WTC11 (cell line): ENCODE measurements at regions not wholly inside any gene's neighbourhood (a gene's known extent, or its start where the extent isn't known, plus 50 kb on each side); places are given as distances from the start of the nearest gene placed in this dataset.

Source experiments
- ATAC-seq: fragments of 200-7000 bp; cut with Tn5 transposase; 2 replicates; pipeline ENCODE4 v1.10.0; 2021; ENCODE audit warnings: mild to moderate bottlenecking, moderate library complexity
- CTCF ChIA-PET: fragments of 300-600 bp; sonication (Branson Sonifier 250); formaldehyde crosslinking; loops from one replicate; lab custom pipeline; 2021; ENCODE audit warnings: antibody characterized with exemption; lab: Charles Lee
- POLR2A ChIA-PET: fragments of 350-600 bp; sonication (Branson Sonifier 250); formaldehyde crosslinking; loops from one replicate; lab custom pipeline; 2021; ENCODE audit warnings: antibody characterized with exemption; lab: Charles Lee
- DNase-seq: peaks from one replicate; pipeline ENCODE4 v3.0.0; 2021; ENCODE audit warnings: low spot score
- H3K27ac Mint-ChIP-seq: 2 replicates; pipeline ENCODE4 v1.8.0; 2021; ENCODE audit warnings: mixed read lengths
- H3K27me3 Mint-ChIP-seq: 2 replicates; pipeline ENCODE4 v1.8.0; 2021; ENCODE audit warnings: low read depth, mild to moderate bottlenecking, moderate library complexity, mixed read lengths
- H3K36me3 Mint-ChIP-seq: 2 replicates; pipeline ENCODE4 v1.8.0; 2021; ENCODE audit warnings: mixed read lengths
- H3K4me1 Mint-ChIP-seq: 2 replicates; pipeline ENCODE4 v1.8.0; 2022; ENCODE audit warnings: mixed read lengths
- H3K4me3 Mint-ChIP-seq: 2 replicates; pipeline ENCODE4 v1.8.0; 2021; ENCODE audit warnings: mild to moderate bottlenecking, moderate library complexity, mixed read lengths
- H3K9me3 Mint-ChIP-seq: 2 replicates; pipeline ENCODE4 v1.8.0; 2021; ENCODE audit warnings: mixed read lengths
- ELF4 ChIP-seq: sonication (generic); formaldehyde crosslinking; IDR thresholded peaks from 2 replicates; pipeline ENCODE4 v1.8.1; 2022; ENCODE audit warnings: low read depth, mild to moderate bottlenecking, moderate library complexity, missing genetic modification reagents
- FOXP1 ChIP-seq: sonication (generic); formaldehyde crosslinking; IDR thresholded peaks from 2 replicates; pipeline ENCODE4 v1.8.0; 2022; ENCODE audit warnings: missing genetic modification reagents, mild to moderate bottlenecking, moderate library complexity, borderline replicate concordance
- GABPB1 ChIP-seq: sonication (generic); formaldehyde crosslinking; IDR thresholded peaks from 2 replicates; pipeline ENCODE4 v1.8.1; 2023; ENCODE audit warnings: mild to moderate bottlenecking, missing genetic modification reagents
- IRF2 ChIP-seq: sonication (generic); formaldehyde crosslinking; IDR thresholded peaks from 2 replicates; pipeline ENCODE4 v1.8.0; 2022; ENCODE audit warnings: low read depth, missing genetic modification reagents, borderline replicate concordance
- MXD4 ChIP-seq: fragments of 250-450 bp; sonication (Bioruptor Pico); IDR thresholded peaks from 2 replicates; pipeline ENCODE4 v1.8.0; 2021; ENCODE audit warnings: mild to moderate bottlenecking, moderate library complexity, borderline replicate concordance
- RELA ChIP-seq: sonication (generic); formaldehyde crosslinking; IDR thresholded peaks from 2 replicates; pipeline ENCODE4 v1.8.1; 2022; ENCODE audit warnings: missing genetic modification reagents, mild to moderate bottlenecking, borderline replicate concordance
- TP53 ChIP-seq: sonication (generic); formaldehyde crosslinking; IDR thresholded peaks from 2 replicates; pipeline ENCODE4 v1.8.1; 2023; ENCODE audit warnings: mild to moderate bottlenecking, missing genetic modification reagents
- ZNF423 ChIP-seq: fragments of 250-450 bp; sonication (Bioruptor Pico); IDR thresholded peaks from 2 replicates; pipeline ENCODE4 v2.1.2; 2022; ENCODE audit warnings: mild to moderate bottlenecking, moderate library complexity
- TF ChIP-seq, protein P1 (sequence below): sonication (generic); formaldehyde crosslinking; IDR thresholded peaks from 2 replicates; pipeline ENCODE4 v1.8.0; 2023; ENCODE audit warnings: missing genetic modification reagents, mild to moderate bottlenecking, borderline replicate concordance
- TF ChIP-seq, protein P2 (sequence below): sonication (generic); formaldehyde crosslinking; IDR thresholded peaks from 2 replicates; pipeline ENCODE4 v1.8.1; 2023; ENCODE audit warnings: mild to moderate bottlenecking, missing genetic modification reagents
- TF ChIP-seq, protein P3 (sequence below): sonication (generic); formaldehyde crosslinking; IDR thresholded peaks from 2 replicates; pipeline ENCODE4 v1.8.0; 2022; ENCODE audit warnings: mild to moderate bottlenecking, missing genetic modification reagents
- TF ChIP-seq, protein P4 (sequence below): sonication (generic); formaldehyde crosslinking; conservative IDR thresholded peaks from 2 replicates; pipeline ENCODE4 v1.8.1; 2023; ENCODE audit warnings: mild to moderate bottlenecking, low read depth, missing genetic modification reagents, moderate library complexity
- TF ChIP-seq, protein P5 (sequence below): fragments of 250-450 bp; sonication (Bioruptor Pico); IDR thresholded peaks from 2 replicates; pipeline ENCODE4 v1.9.0; 2021; ENCODE audit warnings: mild to moderate bottlenecking
- TF ChIP-seq, protein P6 (sequence below): sonication (generic); formaldehyde crosslinking; IDR thresholded peaks from 2 replicates; pipeline ENCODE4 v1.8.0; 2022; ENCODE audit warnings: mild to moderate bottlenecking, missing genetic modification reagents

DNA sequence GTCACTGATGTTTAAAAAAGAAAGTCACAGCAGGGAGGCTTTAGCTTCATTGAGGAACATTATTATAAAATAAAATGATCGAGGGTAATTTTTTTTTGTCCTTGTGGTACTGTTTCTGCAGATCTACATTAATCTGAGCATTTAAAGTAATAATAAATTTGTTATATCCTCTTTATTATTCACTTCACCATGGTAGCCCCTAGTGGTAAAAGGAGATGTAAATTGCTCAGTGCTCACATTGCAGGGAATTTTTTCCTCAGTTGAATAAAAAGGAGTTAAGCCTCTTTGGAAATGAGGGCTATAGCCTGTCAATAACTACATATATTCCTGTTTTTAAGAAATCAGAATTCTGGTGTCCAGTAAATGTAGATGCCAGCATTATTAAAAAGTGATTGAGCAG is 99.7 kb upstream of the VPREB1 start:
- ChIA-PET POLR2A (interaction anchor here (0.5 kb wide), 1 partner anchor 354 kb away, joined by 4 read pairs; no protein-coding TSS in a partner anchor), CTCF (interaction anchor here (0.7 to 3.8 kb wide), 8 partner anchors 9 to 1159 kb away, joined by 3 to 11 read pairs (median 4); partner anchors contain the start of gene ZNF280B)
- Mint-ChIP-seq H3K27ac (no peak overlapping the region), H3K27me3 (peaks cover 94% of the 10 kb centered on the region), H3K36me3 (no peaks in the 10 kb centered on the region), H3K4me3 (no peak overlapping the region), H3K4me1 (peaks cover 17% of the 10 kb centered on the region), H3K9me3 (0 out of 2 replicates have a peak, but pooled peaks cover under 1% of the 10 kb centered on the region)
- ATAC-seq (no peak), DNase-seq (no peak)
- TF ChIP-seq MXD4, result no peak
- no peak for TF ChIP-seq RELA
- TF ChIP-seq, protein P1, sequence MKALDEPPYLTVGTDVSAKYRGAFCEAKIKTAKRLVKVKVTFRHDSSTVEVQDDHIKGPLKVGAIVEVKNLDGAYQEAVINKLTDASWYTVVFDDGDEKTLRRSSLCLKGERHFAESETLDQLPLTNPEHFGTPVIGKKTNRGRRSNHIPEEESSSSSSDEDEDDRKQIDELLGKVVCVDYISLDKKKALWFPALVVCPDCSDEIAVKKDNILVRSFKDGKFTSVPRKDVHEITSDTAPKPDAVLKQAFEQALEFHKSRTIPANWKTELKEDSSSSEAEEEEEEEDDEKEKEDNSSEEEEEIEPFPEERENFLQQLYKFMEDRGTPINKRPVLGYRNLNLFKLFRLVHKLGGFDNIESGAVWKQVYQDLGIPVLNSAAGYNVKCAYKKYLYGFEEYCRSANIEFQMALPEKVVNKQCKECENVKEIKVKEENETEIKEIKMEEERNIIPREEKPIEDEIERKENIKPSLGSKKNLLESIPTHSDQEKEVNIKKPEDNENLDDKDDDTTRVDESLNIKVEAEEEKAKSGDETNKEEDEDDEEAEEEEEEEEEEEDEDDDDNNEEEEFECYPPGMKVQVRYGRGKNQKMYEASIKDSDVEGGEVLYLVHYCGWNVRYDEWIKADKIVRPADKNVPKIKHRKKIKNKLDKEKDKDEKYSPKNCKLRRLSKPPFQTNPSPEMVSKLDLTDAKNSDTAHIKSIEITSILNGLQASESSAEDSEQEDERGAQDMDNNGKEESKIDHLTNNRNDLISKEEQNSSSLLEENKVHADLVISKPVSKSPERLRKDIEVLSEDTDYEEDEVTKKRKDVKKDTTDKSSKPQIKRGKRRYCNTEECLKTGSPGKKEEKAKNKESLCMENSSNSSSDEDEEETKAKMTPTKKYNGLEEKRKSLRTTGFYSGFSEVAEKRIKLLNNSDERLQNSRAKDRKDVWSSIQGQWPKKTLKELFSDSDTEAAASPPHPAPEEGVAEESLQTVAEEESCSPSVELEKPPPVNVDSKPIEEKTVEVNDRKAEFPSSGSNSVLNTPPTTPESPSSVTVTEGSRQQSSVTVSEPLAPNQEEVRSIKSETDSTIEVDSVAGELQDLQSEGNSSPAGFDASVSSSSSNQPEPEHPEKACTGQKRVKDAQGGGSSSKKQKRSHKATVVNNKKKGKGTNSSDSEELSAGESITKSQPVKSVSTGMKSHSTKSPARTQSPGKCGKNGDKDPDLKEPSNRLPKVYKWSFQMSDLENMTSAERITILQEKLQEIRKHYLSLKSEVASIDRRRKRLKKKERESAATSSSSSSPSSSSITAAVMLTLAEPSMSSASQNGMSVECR (CRISPR knock-in tag), result no peak
- TF ChIP-seq, protein P2, sequence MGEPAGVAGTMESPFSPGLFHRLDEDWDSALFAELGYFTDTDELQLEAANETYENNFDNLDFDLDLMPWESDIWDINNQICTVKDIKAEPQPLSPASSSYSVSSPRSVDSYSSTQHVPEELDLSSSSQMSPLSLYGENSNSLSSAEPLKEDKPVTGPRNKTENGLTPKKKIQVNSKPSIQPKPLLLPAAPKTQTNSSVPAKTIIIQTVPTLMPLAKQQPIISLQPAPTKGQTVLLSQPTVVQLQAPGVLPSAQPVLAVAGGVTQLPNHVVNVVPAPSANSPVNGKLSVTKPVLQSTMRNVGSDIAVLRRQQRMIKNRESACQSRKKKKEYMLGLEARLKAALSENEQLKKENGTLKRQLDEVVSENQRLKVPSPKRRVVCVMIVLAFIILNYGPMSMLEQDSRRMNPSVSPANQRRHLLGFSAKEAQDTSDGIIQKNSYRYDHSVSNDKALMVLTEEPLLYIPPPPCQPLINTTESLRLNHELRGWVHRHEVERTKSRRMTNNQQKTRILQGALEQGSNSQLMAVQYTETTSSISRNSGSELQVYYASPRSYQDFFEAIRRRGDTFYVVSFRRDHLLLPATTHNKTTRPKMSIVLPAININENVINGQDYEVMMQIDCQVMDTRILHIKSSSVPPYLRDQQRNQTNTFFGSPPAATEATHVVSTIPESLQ (CRISPR knock-in tag), result no peak
- no peak for TF ChIP-seq ELF4 (CRISPR knock-in tag)
- TF ChIP-seq, protein P3, sequence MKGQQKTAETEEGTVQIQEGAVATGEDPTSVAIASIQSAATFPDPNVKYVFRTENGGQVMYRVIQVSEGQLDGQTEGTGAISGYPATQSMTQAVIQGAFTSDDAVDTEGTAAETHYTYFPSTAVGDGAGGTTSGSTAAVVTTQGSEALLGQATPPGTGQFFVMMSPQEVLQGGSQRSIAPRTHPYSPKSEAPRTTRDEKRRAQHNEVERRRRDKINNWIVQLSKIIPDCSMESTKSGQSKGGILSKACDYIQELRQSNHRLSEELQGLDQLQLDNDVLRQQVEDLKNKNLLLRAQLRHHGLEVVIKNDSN, result no peak
- TF ChIP-seq, protein P4, sequence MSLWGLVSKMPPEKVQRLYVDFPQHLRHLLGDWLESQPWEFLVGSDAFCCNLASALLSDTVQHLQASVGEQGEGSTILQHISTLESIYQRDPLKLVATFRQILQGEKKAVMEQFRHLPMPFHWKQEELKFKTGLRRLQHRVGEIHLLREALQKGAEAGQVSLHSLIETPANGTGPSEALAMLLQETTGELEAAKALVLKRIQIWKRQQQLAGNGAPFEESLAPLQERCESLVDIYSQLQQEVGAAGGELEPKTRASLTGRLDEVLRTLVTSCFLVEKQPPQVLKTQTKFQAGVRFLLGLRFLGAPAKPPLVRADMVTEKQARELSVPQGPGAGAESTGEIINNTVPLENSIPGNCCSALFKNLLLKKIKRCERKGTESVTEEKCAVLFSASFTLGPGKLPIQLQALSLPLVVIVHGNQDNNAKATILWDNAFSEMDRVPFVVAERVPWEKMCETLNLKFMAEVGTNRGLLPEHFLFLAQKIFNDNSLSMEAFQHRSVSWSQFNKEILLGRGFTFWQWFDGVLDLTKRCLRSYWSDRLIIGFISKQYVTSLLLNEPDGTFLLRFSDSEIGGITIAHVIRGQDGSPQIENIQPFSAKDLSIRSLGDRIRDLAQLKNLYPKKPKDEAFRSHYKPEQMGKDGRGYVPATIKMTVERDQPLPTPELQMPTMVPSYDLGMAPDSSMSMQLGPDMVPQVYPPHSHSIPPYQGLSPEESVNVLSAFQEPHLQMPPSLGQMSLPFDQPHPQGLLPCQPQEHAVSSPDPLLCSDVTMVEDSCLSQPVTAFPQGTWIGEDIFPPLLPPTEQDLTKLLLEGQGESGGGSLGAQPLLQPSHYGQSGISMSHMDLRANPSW (CRISPR knock-in tag), result no peak
- TF ChIP-seq, protein P5, sequence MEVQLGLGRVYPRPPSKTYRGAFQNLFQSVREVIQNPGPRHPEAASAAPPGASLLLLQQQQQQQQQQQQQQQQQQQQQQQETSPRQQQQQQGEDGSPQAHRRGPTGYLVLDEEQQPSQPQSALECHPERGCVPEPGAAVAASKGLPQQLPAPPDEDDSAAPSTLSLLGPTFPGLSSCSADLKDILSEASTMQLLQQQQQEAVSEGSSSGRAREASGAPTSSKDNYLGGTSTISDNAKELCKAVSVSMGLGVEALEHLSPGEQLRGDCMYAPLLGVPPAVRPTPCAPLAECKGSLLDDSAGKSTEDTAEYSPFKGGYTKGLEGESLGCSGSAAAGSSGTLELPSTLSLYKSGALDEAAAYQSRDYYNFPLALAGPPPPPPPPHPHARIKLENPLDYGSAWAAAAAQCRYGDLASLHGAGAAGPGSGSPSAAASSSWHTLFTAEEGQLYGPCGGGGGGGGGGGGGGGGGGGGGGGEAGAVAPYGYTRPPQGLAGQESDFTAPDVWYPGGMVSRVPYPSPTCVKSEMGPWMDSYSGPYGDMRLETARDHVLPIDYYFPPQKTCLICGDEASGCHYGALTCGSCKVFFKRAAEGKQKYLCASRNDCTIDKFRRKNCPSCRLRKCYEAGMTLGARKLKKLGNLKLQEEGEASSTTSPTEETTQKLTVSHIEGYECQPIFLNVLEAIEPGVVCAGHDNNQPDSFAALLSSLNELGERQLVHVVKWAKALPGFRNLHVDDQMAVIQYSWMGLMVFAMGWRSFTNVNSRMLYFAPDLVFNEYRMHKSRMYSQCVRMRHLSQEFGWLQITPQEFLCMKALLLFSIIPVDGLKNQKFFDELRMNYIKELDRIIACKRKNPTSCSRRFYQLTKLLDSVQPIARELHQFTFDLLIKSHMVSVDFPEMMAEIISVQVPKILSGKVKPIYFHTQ (CRISPR knock-in tag), result no peak
- TF ChIP-seq, protein P6, sequence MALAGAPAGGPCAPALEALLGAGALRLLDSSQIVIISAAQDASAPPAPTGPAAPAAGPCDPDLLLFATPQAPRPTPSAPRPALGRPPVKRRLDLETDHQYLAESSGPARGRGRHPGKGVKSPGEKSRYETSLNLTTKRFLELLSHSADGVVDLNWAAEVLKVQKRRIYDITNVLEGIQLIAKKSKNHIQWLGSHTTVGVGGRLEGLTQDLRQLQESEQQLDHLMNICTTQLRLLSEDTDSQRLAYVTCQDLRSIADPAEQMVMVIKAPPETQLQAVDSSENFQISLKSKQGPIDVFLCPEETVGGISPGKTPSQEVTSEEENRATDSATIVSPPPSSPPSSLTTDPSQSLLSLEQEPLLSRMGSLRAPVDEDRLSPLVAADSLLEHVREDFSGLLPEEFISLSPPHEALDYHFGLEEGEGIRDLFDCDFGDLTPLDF (CRISPR knock-in tag), result no peak
- no peak for TF ChIP-seq ZNF423 (CRISPR knock-in tag)
- no peak for TF ChIP-seq TP53 (CRISPR knock-in tag)
- no peak for TF ChIP-seq FOXP1 (CRISPR knock-in tag)
- no peak for TF ChIP-seq GABPB1
- no peak for TF ChIP-seq IRF2 (CRISPR knock-in tag)
- TF ChIP-seq, all 79 proteins: peak for 0
